Vagina (tissue), 2 donors: ENCODE measurements at regions not wholly inside any gene's neighbourhood (a gene's known extent, or its start where the extent isn't known, plus 50 kb on each side); places are given as distances from the start of the nearest gene placed in this dataset.

Source experiments
- DNase-seq, 2 donors: peaks; one replicate each; pipeline ENCODE4 v3.0.0-alpha.2; 2017; ENCODE audit errors: extremely low spot score in 2 of 2
- H3K27ac ChIP-seq: fragments of 200-600 bp; sonication (generic); one replicate; pipeline ENCODE4 v1.5.1; 2019
- H3K27me3 ChIP-seq: fragments of 200-600 bp; sonication (generic); one replicate; pipeline ENCODE4 v1.5.1; 2019
- H3K36me3 ChIP-seq, 2 donors: fragments of 200-600 bp; sonication (generic); one replicate each; pipeline ENCODE4 v1.5.1; 2017 to 2019
- H3K4me1 ChIP-seq: fragments of 200-600 bp; sonication (generic); one replicate; pipeline ENCODE4 v1.5.1; 2019
- H3K4me3 ChIP-seq, 2 donors: fragments of 200-600 bp; sonication (generic); 1 replicate in 1 of 2; 2 replicates in 1 of 2; pipeline ENCODE4 v1.5.1; 2016 to 2019
- H3K9me3 ChIP-seq: fragments of 200-600 bp; sonication (generic); one replicate; pipeline ENCODE4 v1.5.1; 2019
- POLR2A ChIP-seq, 2 donors: fragments of 450-650 bp; IDR thresholded peaks; one replicate each; pipeline ENCODE4 v1.6.1; 2017; ENCODE audit warnings: antibody characterized with exemption in 2 of 2, mild to moderate bottlenecking in 2 of 2, moderate library complexity in 2 of 2
- POLR2AphosphoS5 ChIP-seq, 2 donors: sonication (generic); formaldehyde crosslinking; IDR thresholded peaks; one replicate each; pipeline ENCODE4 v1.9.0; 2017; ENCODE audit warnings: antibody characterized with exemption in 2 of 2, mild to moderate bottlenecking in 2 of 2, low read depth in 1 of 2; ENCODE audit not compliant: insufficient read depth in 1 of 2
- intact Hi-C: fragments of 100-400 bp; cut with DNase I; formaldehyde crosslinking; loops from one replicate; pipeline ENCODE4 v1.15.1; 2023
- TF ChIP-seq, protein P1 (sequence below), 3 experiments: fragments of 450-650 bp in 2 of 3; fragments of 200-600 bp in 1 of 3; sonication (generic) in 1 of 3; IDR thresholded peaks; one replicate each; pipeline ENCODE4 v1.5.1; 2017 to 2019; ENCODE audit warnings: antibody characterized with exemption in 3 of 3, mild to moderate bottlenecking in 2 of 3, moderate library complexity in 2 of 3

DNA sequence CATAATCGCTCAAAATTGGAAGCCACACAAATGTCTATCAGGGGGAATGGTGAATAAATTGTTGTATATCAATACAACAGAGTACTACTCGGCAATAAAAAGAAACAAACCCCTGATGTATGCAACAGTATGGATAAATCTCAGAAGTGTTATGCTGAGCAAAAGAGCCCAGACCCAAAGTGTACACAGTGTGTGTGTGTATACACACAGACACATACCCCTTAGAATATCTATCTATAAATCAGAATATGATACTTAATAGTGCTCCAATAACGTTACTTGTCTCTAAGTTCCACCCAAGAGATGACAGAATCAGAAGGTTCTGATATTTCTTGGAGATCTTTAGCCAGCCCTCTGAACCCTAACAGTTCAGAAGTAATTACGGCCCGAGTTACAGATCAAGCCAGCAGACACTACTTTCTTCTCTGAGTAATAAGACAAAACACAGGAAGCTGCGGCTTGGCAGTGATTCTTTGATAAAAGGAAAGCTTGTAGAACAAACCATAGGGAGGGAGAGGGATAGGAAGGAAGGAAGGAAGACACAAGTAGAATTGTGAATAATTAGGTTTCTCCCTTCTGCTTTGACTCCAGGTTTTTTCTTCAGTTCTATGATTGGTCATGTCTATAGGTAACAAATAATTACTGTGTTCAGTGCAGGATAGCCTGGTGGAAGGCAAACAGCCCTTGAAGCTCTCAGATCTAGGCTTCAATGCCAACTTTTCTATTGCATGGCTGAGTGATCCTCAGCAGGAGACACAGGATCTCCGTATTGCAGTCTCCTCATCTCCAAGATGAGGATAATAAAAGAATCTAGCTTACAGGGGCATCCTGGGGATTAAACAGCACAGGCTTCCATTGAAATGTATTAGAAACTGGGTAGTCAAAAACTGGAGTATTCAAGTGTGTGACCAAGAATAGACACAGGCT lies 75.6 kb upstream of the TEAD1 start:
- H3K4me3 ChIP-seq = no peak overlapping the region
- no peaks in the 10 kb centered on the region for H3K36me3 ChIP-seq
- H3K9me3 ChIP-seq = no peaks in the 10 kb centered on the region
- no peak overlapping the region for H3K27ac ChIP-seq
- intact Hi-C loops = no loop called here
- no peak for DNase-seq
- no peaks in the 10 kb centered on the region for H3K27me3 ChIP-seq
- no peak for TF ChIP-seq POLR2AphosphoS5 (IDR thresholded peaks at IDR 0.05; ENCODE audit: insufficient read depth in 1 of 2, low read depth in 1 of 2)
- TF ChIP-seq POLR2A (IDR thresholded peaks at IDR 0.05) = no peak
- TF ChIP-seq, protein P1, sequence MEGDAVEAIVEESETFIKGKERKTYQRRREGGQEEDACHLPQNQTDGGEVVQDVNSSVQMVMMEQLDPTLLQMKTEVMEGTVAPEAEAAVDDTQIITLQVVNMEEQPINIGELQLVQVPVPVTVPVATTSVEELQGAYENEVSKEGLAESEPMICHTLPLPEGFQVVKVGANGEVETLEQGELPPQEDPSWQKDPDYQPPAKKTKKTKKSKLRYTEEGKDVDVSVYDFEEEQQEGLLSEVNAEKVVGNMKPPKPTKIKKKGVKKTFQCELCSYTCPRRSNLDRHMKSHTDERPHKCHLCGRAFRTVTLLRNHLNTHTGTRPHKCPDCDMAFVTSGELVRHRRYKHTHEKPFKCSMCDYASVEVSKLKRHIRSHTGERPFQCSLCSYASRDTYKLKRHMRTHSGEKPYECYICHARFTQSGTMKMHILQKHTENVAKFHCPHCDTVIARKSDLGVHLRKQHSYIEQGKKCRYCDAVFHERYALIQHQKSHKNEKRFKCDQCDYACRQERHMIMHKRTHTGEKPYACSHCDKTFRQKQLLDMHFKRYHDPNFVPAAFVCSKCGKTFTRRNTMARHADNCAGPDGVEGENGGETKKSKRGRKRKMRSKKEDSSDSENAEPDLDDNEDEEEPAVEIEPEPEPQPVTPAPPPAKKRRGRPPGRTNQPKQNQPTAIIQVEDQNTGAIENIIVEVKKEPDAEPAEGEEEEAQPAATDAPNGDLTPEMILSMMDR (IDR thresholded peaks at IDR 0.05) = no peak
- H3K4me1 ChIP-seq = no peaks in the 10 kb centered on the region

DNA sequence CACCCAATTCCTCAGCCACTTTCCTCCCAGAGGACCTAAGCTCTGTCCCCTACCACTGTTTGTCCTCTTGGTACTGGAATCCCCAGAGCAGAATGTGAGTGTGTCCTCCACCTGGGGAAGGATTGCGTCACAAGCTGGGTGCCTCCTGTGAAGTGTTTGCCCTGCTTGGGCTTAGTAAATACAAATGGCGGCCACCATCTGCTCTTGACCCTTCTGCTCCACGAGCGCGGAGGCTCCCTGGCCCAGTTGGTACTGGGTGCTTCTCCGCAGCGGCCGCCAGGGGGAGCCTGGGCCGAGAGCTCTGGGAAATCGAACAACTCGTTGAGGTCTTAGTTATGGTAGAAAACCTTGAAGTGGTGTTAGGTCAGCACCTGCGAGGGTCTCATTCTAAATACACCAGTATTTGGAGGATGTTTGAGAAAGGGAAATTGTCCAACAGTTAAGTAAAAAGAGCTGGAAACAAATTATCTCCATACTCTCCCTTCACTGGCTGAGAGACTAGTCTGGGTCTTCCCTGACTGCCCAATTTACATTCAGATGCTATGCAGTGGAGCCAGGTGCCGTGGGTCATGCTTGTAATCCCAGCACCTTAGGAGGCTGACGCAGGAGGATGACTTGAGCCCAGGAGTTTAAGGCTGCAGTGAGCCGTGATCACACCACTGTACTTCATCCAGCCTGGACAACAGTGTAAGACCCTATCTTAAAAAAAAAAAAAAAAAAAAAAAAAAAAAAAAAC lies 74.6 kb upstream of the TEAD1 start:
- no peaks in the 10 kb centered on the region for H3K4me1 ChIP-seq
- H3K27me3 ChIP-seq = no peaks in the 10 kb centered on the region
- intact Hi-C loops = no loop called here
- no peaks in the 10 kb centered on the region for H3K36me3 ChIP-seq
- no peaks in the 10 kb centered on the region for H3K9me3 ChIP-seq
- no peak overlapping the region for H3K4me3 ChIP-seq
- TF ChIP-seq POLR2AphosphoS5 (IDR thresholded peaks at IDR 0.05; ENCODE audit: insufficient read depth in 1 of 2, low read depth in 1 of 2) (no peak), POLR2A (IDR thresholded peaks at IDR 0.05) (no peak)
- TF ChIP-seq, protein P1 (IDR thresholded peaks at IDR 0.05) = peak; percentile 23 to 48 (median 34)
- H3K27ac ChIP-seq = no peak overlapping the region
- no peak for DNase-seq

DNA sequence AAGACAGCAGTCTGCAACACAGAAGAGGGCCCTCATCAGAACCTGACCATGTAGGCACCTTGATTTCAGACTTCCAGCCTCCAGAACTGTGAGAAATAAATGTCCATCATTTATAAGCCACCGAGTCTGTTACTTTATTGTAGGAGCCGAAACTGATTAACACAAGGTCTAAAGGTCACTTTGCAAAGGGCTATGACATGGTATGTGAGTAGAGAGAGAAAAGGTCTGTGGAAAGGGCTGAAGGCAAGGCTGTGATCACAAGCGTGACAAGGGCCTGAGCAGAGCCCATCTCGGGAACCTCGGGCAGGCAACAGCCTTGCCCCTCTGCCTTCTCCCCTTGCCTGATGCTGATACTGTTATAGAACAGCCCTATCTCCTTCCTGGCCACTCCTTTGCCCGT lies 73.4 kb upstream of the TEAD1 start:
- no peak for DNase-seq
- no peak overlapping the region for H3K27ac ChIP-seq
- H3K4me1 ChIP-seq = no peaks in the 10 kb centered on the region
- no peaks in the 10 kb centered on the region for H3K9me3 ChIP-seq
- no peak overlapping the region for H3K4me3 ChIP-seq
- H3K27me3 ChIP-seq = no peaks in the 10 kb centered on the region
- TF ChIP-seq, protein P1 (IDR thresholded peaks at IDR 0.05) = no peak
- TF ChIP-seq POLR2A (IDR thresholded peaks at IDR 0.05) = no peak
- TF ChIP-seq POLR2AphosphoS5 (IDR thresholded peaks at IDR 0.05; ENCODE audit: insufficient read depth in 1 of 2, low read depth in 1 of 2) = no peak
- intact Hi-C loops = no loop called here
- no peaks in the 10 kb centered on the region for H3K36me3 ChIP-seq

DNA sequence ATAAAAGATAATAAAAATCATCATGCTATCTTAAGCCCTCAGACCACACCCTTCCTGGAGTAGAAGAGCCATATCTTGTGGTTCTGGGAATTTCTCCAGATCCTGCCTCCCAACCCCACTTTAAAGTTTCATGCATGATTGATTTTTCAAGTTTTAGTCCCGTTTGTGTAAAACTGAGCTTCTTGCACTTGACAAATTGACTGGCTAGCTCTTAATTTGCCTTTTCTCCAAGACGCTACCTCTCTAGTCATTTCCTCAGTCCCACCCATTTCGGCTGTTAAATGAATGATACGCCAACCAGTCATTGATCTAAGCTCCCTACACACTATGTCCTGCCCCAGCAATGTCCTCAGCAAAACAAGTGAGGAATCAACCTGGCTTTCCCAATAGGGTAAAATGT lies 71.8 kb upstream of the TEAD1 start:
- no peak overlapping the region for H3K4me3 ChIP-seq
- H3K36me3 ChIP-seq = no peaks in the 10 kb centered on the region
- intact Hi-C loops = no loop called here

More for the DNA sequence above, 71.8 kb upstream of the TEAD1 start:
- no peaks in the 10 kb centered on the region for H3K27me3 ChIP-seq
- TF ChIP-seq, protein P1 (IDR thresholded peaks at IDR 0.05) = no peak
- TF ChIP-seq POLR2A (IDR thresholded peaks at IDR 0.05) (no peak), POLR2AphosphoS5 (IDR thresholded peaks at IDR 0.05; ENCODE audit: insufficient read depth in 1 of 2, low read depth in 1 of 2) (no peak)
- H3K27ac ChIP-seq = no peak overlapping the region
- no peaks in the 10 kb centered on the region for H3K4me1 ChIP-seq
- H3K9me3 ChIP-seq = no peaks in the 10 kb centered on the region
- no peak for DNase-seq
